Calu3 (cell line): ENCODE measurements at regions not wholly inside any gene's neighbourhood (a gene's known extent, or its start where the extent isn't known, plus 50 kb on each side); places are given as distances from the start of the nearest gene placed in this dataset.

Experiments
- BruUV-seq: library from RNA; stranded (reverse); fragments of 400-500 nt; replicated peaks from 2 replicates; lab custom pipeline; 2021; lab: Mats Ljungman, UMichigan
- CTCF ChIA-PET: fragments of 300-600 bp; sonication (Branson Sonifier 250); formaldehyde crosslinking; loops from one replicate; lab custom pipeline; 2022; ENCODE audit warnings: antibody characterized with exemption; lab: Charles Lee
- DNase-seq: peaks from one replicate; pipeline ENCODE4 v3.0.0; 2022
- H3K27ac Mint-ChIP-seq: one replicate; pipeline ENCODE4 v1.8.0; 2022; ENCODE audit warnings: mixed read lengths; ENCODE audit not compliant: unreplicated experiment
- H3K27me3 Mint-ChIP-seq: one replicate; pipeline ENCODE4 v1.8.0; 2022; ENCODE audit warnings: mixed read lengths; ENCODE audit not compliant: unreplicated experiment
- H3K36me3 Mint-ChIP-seq: one replicate; pipeline ENCODE4 v1.8.0; 2022; ENCODE audit warnings: mild to moderate bottlenecking, moderate library complexity, mixed read lengths; ENCODE audit not compliant: insufficient read depth, unreplicated experiment
- H3K4me1 Mint-ChIP-seq: one replicate; pipeline ENCODE4 v1.8.0; 2022; ENCODE audit warnings: mild to moderate bottlenecking, low read depth, mixed read lengths; ENCODE audit not compliant: unreplicated experiment
- H3K4me3 Mint-ChIP-seq: one replicate; pipeline ENCODE4 v1.8.0; 2022; ENCODE audit warnings: mild to moderate bottlenecking, low read depth, moderate library complexity, mixed read lengths; ENCODE audit not compliant: unreplicated experiment
- H3K9me3 Mint-ChIP-seq: one replicate; pipeline ENCODE4 v1.8.0; 2022; ENCODE audit warnings: low read depth, mixed read lengths; ENCODE audit not compliant: unreplicated experiment
- intact Hi-C: fragments of 100-400 bp; cut with micrococcal nuclease; formaldehyde crosslinking; loops from one replicate; pipeline ENCODE4 v1.10.0; 2022; ENCODE audit not compliant: unreplicated experiment
- TF ChIP-seq, protein P1 (sequence below): fragments of 200-600 bp; IDR thresholded peaks from one replicate; pipeline ENCODE4 v1.8.0; 2022; ENCODE audit warnings: antibody characterized with exemption; ENCODE audit not compliant: unreplicated experiment

DNA sequence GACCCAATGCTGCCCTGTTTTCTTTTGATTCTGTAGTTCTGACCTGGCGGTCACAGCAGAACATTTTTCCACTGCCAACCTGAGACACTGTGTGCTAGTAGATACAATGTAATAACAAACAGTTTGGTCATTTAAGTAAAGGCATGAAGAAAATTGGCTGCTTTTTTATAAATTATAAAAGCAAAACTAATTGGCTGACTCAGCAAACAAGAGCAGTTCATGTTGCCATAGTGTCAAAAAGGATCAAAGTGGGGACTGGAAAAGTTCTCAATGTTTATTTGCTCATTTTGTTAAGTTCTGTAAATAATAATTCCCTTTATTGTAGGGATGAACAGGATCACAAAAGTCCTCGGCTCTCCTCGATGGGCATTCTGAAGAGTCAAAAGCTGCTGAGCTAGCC, 599.5 kb downstream of the PKHD1 start:
- TF ChIP-seq, protein P1, sequence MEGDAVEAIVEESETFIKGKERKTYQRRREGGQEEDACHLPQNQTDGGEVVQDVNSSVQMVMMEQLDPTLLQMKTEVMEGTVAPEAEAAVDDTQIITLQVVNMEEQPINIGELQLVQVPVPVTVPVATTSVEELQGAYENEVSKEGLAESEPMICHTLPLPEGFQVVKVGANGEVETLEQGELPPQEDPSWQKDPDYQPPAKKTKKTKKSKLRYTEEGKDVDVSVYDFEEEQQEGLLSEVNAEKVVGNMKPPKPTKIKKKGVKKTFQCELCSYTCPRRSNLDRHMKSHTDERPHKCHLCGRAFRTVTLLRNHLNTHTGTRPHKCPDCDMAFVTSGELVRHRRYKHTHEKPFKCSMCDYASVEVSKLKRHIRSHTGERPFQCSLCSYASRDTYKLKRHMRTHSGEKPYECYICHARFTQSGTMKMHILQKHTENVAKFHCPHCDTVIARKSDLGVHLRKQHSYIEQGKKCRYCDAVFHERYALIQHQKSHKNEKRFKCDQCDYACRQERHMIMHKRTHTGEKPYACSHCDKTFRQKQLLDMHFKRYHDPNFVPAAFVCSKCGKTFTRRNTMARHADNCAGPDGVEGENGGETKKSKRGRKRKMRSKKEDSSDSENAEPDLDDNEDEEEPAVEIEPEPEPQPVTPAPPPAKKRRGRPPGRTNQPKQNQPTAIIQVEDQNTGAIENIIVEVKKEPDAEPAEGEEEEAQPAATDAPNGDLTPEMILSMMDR, result no peak
- no peak overlapping the region for H3K27ac Mint-ChIP-seq
- intact Hi-C loops, result no loop called here
- H3K4me3 Mint-ChIP-seq, result no peak overlapping the region
- BruUV-seq, result no TSS peak
- H3K36me3 Mint-ChIP-seq, result no peaks in the 10 kb centered on the region
- DNase-seq, result no peak
- no peaks in the 10 kb centered on the region for H3K9me3 Mint-ChIP-seq
- no peaks in the 10 kb centered on the region for H3K27me3 Mint-ChIP-seq
- CTCF ChIA-PET, result no interaction called here
- no peaks in the 10 kb centered on the region for H3K4me1 Mint-ChIP-seq

DNA sequence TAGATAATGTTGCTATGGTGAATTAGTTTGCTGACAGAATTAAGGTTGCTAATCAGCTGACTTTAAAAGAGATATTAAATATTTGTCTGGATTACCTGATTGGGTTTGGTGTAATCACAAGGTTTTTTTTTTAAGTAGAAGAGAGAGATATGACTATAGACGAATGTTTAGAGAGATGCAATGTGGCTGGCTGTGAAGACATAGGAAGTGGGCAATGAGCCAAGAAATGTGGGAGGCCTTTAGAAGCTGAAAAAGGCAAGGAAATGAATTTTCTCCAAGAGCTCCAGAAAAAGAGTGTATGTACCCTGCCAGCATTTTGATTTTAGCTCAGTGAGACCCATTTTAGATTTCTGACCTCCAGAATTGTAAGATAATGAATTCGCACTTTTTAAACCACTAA, 598.3 kb downstream of the PKHD1 start:
- Mint-ChIP-seq H3K4me1 (no peaks in the 10 kb centered on the region), H3K27me3 (no peaks in the 10 kb centered on the region), H3K27ac (no peak overlapping the region), H3K9me3 (no peaks in the 10 kb centered on the region), H3K36me3 (no peaks in the 10 kb centered on the region), H3K4me3 (no peak overlapping the region)
- BruUV-seq, result no TSS peak
- CTCF ChIA-PET, result no interaction called here
- intact Hi-C loops, result no loop called here
- DNase-seq, result no peak
- TF ChIP-seq, protein P1, result no peak

DNA sequence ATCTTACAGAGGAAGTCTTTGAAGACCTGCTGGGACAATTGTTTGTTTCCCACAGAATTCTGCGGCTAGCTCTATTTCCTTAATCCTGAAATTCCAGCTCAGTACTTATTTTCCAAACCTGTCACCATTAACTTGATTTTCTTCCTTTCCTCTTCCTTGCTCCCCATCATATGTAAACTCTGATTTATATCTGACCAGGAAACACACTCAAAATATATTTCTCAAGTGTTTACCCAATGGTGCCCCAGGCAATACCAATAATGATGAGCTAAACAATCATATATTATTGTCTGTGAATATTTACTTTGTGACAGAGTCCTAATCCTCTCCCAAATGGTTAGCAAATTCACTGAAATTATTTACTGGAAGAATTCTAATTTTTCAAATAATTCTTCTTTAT, 597.3 kb downstream of the PKHD1 start:
- CTCF ChIA-PET, result no interaction called here
- H3K4me1 Mint-ChIP-seq, result no peaks in the 10 kb centered on the region
- TF ChIP-seq, protein P1, result no peak
- no peak for DNase-seq
- H3K36me3 Mint-ChIP-seq, result no peaks in the 10 kb centered on the region
- no peaks in the 10 kb centered on the region for H3K27me3 Mint-ChIP-seq
- H3K9me3 Mint-ChIP-seq, result no peaks in the 10 kb centered on the region
- intact Hi-C loops, result no loop called here
- BruUV-seq, result no TSS peak
- H3K27ac Mint-ChIP-seq, result no peak overlapping the region
- H3K4me3 Mint-ChIP-seq, result no peak overlapping the region

DNA sequence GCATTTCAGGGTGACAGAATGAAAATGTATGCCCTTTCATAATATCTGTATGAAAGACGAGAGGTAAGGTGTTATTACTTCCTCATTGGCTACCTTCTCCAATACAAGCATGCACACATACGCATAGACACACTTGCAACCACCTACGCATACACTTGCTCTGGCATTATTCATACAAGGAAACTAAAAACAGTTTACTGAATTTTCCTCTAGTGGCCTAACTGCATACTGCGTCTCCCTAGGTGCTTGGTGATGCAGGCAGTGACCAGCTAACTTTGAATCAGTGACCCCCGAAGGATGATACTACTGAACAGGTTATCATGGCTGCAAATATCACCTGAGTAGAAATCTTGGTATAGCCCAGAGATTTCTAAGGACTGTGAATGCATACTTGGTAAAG, 593.1 kb downstream of the PKHD1 start:
- H3K36me3 Mint-ChIP-seq, result no peaks in the 10 kb centered on the region
- no peak overlapping the region for H3K27ac Mint-ChIP-seq
- TF ChIP-seq, protein P1, result peak; percentile 39
- no TSS peak for BruUV-seq
- intact Hi-C loops, result no loop called here
- no peaks in the 10 kb centered on the region for H3K9me3 Mint-ChIP-seq
- DNase-seq, result no peak
- no peaks in the 10 kb centered on the region for H3K27me3 Mint-ChIP-seq
- no peak overlapping the region for H3K4me3 Mint-ChIP-seq
- CTCF ChIA-PET, result interaction anchor here (0.7 to 1.6 kb wide), 3 partner anchors 20 to 345 kb away, joined by 3 to 5 read pairs (median 3); no protein-coding TSS in a partner anchor
- H3K4me1 Mint-ChIP-seq, result peaks cover 8% of the 10 kb centered on the region
